ENCODE measurements at regions not wholly inside any gene's neighbourhood (a gene's known extent, or its start where the extent isn't known, plus 50 kb on each side); places are given as distances from the start of the nearest gene placed in this dataset.
"Not testable (repeated sequence)": the region's sequence is repeated elsewhere in the genome, so short reads cannot be mapped to it uniquely, and the experiment has no call there.

- Histone ChIP-seq H3K27ac (ENCODE audit: low read depth in 2 of 2, low read length in 1 of 2) (no peak overlapping the region), H3K9me3 (ENCODE audit: control insufficient read depth in 2 of 2, insufficient read depth in 1 of 2, low read depth in 1 of 2, low read length in 1 of 2) (no peaks in the 10 kb centered on the region), H3K36me3 (ENCODE audit: control insufficient read depth in 2 of 2, insufficient read depth in 2 of 2, low read length in 1 of 2) (no peaks in the 10 kb centered on the region), H3K4me1 (ENCODE audit: control insufficient read depth in 2 of 2, insufficient read depth in 2 of 2, low read length in 1 of 2) (no peaks in the 10 kb centered on the region), H3K4me3 (ENCODE audit: low read depth in 1 of 2, low read length in 2 of 2) (no peak overlapping the region), H3K27me3 (ENCODE audit: control insufficient read depth in 1 of 2, insufficient read depth in 2 of 2, low read length in 2 of 2) (no peaks in the 10 kb centered on the region)
Measured at GRCh38 chr2:88930659-88931058, 239.2 kb downstream of the RPIA start.

GRCh38 chr2:88932686-88933085 is 241.2 kb downstream of the RPIA start:
- WGBS, 2 donors: 73 to 88% methylated on average over 3 of the region's 3 CpGs
- Histone ChIP-seq H3K9me3 (ENCODE audit: control insufficient read depth in 2 of 2, insufficient read depth in 1 of 2, low read depth in 1 of 2, low read length in 1 of 2) (no peaks in the 10 kb centered on the region), H3K4me1 (ENCODE audit: control insufficient read depth in 2 of 2, insufficient read depth in 2 of 2, low read length in 1 of 2) (no peaks in the 10 kb centered on the region), H3K27me3 (ENCODE audit: control insufficient read depth in 1 of 2, insufficient read depth in 2 of 2, low read length in 2 of 2) (no peaks in the 10 kb centered on the region), H3K4me3 (ENCODE audit: low read depth in 1 of 2, low read length in 2 of 2) (no peak overlapping the region), H3K36me3 (ENCODE audit: control insufficient read depth in 2 of 2, insufficient read depth in 2 of 2, low read length in 1 of 2) (no peaks in the 10 kb centered on the region), H3K27ac (ENCODE audit: low read depth in 2 of 2, low read length in 1 of 2) (no peak overlapping the region)

GRCh38 chr2:88933091-88933490 is 241.6 kb downstream of the RPIA start:
- no peak overlapping the region for H3K4me3 ChIP-seq (ENCODE audit: low read depth in 1 of 2, low read length in 2 of 2)
- H3K27ac ChIP-seq (ENCODE audit: low read depth in 2 of 2, low read length in 1 of 2): no peak overlapping the region
- H3K36me3 ChIP-seq (ENCODE audit: control insufficient read depth in 2 of 2, insufficient read depth in 2 of 2, low read length in 1 of 2): no peaks in the 10 kb centered on the region
- H3K9me3 ChIP-seq (ENCODE audit: control insufficient read depth in 2 of 2, insufficient read depth in 1 of 2, low read depth in 1 of 2, low read length in 1 of 2): no peaks in the 10 kb centered on the region
- WGBS, 2 donors: 64 to 75% methylated on average over 4 of the region's 4 CpGs
- no peaks in the 10 kb centered on the region for H3K4me1 ChIP-seq (ENCODE audit: control insufficient read depth in 2 of 2, insufficient read depth in 2 of 2, low read length in 1 of 2)
- no peaks in the 10 kb centered on the region for H3K27me3 ChIP-seq (ENCODE audit: control insufficient read depth in 1 of 2, insufficient read depth in 2 of 2, low read length in 2 of 2)

- 20 to 47% methylated on average over 1 of the region's 1 CpG for WGBS, 2 donors
- Histone ChIP-seq H3K4me3 (ENCODE audit: low read depth in 1 of 2, low read length in 2 of 2) (no peak overlapping the region), H3K27ac (ENCODE audit: low read depth in 2 of 2, low read length in 1 of 2) (no peak overlapping the region), H3K4me1 (ENCODE audit: control insufficient read depth in 2 of 2, insufficient read depth in 2 of 2, low read length in 1 of 2) (no peaks in the 10 kb centered on the region), H3K36me3 (ENCODE audit: control insufficient read depth in 2 of 2, insufficient read depth in 2 of 2, low read length in 1 of 2) (no peaks in the 10 kb centered on the region), H3K9me3 (ENCODE audit: control insufficient read depth in 2 of 2, insufficient read depth in 1 of 2, low read depth in 1 of 2, low read length in 1 of 2) (no peaks in the 10 kb centered on the region), H3K27me3 (ENCODE audit: control insufficient read depth in 1 of 2, insufficient read depth in 2 of 2, low read length in 2 of 2) (no peaks in the 10 kb centered on the region)
Measured at GRCh38 chr2:88933980-88934379, 242.5 kb downstream of the RPIA start.

GRCh38 chr2:88941178-88941577 is 249.7 kb downstream of the RPIA start:
- not testable (repeated sequence) for H3K36me3 ChIP-seq (ENCODE audit: control insufficient read depth in 2 of 2, insufficient read depth in 2 of 2, low read length in 1 of 2); H3K4me3 ChIP-seq (ENCODE audit: low read depth in 1 of 2, low read length in 2 of 2); H3K4me1 ChIP-seq (ENCODE audit: control insufficient read depth in 2 of 2, insufficient read depth in 2 of 2, low read length in 1 of 2); H3K27me3 ChIP-seq (ENCODE audit: control insufficient read depth in 1 of 2, insufficient read depth in 2 of 2, low read length in 2 of 2); H3K27ac ChIP-seq (ENCODE audit: low read depth in 2 of 2, low read length in 1 of 2); H3K9me3 ChIP-seq (ENCODE audit: control insufficient read depth in 2 of 2, insufficient read depth in 1 of 2, low read depth in 1 of 2, low read length in 1 of 2)
- 31 to 47% methylated on average over 2 of the region's 2 CpGs for WGBS, 2 donors

- WGBS, 2 donors: 70 to 75% methylated on average over 2 of the region's 2 CpGs
- no peaks in the 10 kb centered on the region for H3K4me1 ChIP-seq (ENCODE audit: control insufficient read depth in 2 of 2, insufficient read depth in 2 of 2, low read length in 1 of 2)
- no peak overlapping the region for H3K27ac ChIP-seq (ENCODE audit: low read depth in 2 of 2, low read length in 1 of 2)
- no peaks in the 10 kb centered on the region for H3K9me3 ChIP-seq (ENCODE audit: control insufficient read depth in 2 of 2, insufficient read depth in 1 of 2, low read depth in 1 of 2, low read length in 1 of 2)
- H3K27me3 ChIP-seq (ENCODE audit: control insufficient read depth in 1 of 2, insufficient read depth in 2 of 2, low read length in 2 of 2): no peaks in the 10 kb centered on the region
- H3K36me3 ChIP-seq (ENCODE audit: control insufficient read depth in 2 of 2, insufficient read depth in 2 of 2, low read length in 1 of 2): no peaks in the 10 kb centered on the region
- no peak overlapping the region for H3K4me3 ChIP-seq (ENCODE audit: low read depth in 1 of 2, low read length in 2 of 2)
Measured at GRCh38 chr2:88942798-88943197, 251.3 kb downstream of the RPIA start.

GRCh38 chr2:88949336-88949735 is 257.9 kb downstream of the RPIA start:
- Histone ChIP-seq H3K4me1 (ENCODE audit: control insufficient read depth in 2 of 2, insufficient read depth in 2 of 2, low read length in 1 of 2) (no peaks in the 10 kb centered on the region), H3K4me3 (ENCODE audit: low read depth in 1 of 2, low read length in 2 of 2) (no peak overlapping the region), H3K27me3 (ENCODE audit: control insufficient read depth in 1 of 2, insufficient read depth in 2 of 2, low read length in 2 of 2) (no peaks in the 10 kb centered on the region), H3K27ac (ENCODE audit: low read depth in 2 of 2, low read length in 1 of 2) (no peak overlapping the region), H3K36me3 (ENCODE audit: control insufficient read depth in 2 of 2, insufficient read depth in 2 of 2, low read length in 1 of 2) (no peaks in the 10 kb centered on the region), H3K9me3 (ENCODE audit: control insufficient read depth in 2 of 2, insufficient read depth in 1 of 2, low read depth in 1 of 2, low read length in 1 of 2) (no peaks in the 10 kb centered on the region)

- Histone ChIP-seq H3K4me1 (ENCODE audit: control insufficient read depth in 2 of 2, insufficient read depth in 2 of 2, low read length in 1 of 2) (no peaks in the 10 kb centered on the region), H3K27ac (ENCODE audit: low read depth in 2 of 2, low read length in 1 of 2) (no peak overlapping the region)
- WGBS, 2 donors: 71 to 84% methylated on average over 2 of the region's 2 CpGs
Measured at GRCh38 chr2:88950010-88950409, 258.5 kb downstream of the RPIA start.

GRCh38 chr2:88955607-88956006 is 264.1 kb downstream of the RPIA start:
- H3K4me3 ChIP-seq (ENCODE audit: low read depth in 1 of 2, low read length in 2 of 2): no peak overlapping the region
- no peaks in the 10 kb centered on the region for H3K27me3 ChIP-seq (ENCODE audit: control insufficient read depth in 1 of 2, insufficient read depth in 2 of 2, low read length in 2 of 2)
- no peaks in the 10 kb centered on the region for H3K36me3 ChIP-seq (ENCODE audit: control insufficient read depth in 2 of 2, insufficient read depth in 2 of 2, low read length in 1 of 2)
- H3K27ac ChIP-seq (ENCODE audit: low read depth in 2 of 2, low read length in 1 of 2): no peak overlapping the region
- no peaks in the 10 kb centered on the region for H3K4me1 ChIP-seq (ENCODE audit: control insufficient read depth in 2 of 2, insufficient read depth in 2 of 2, low read length in 1 of 2)
- 74 to 90% methylated on average over 1 of the region's 1 CpG for WGBS, 2 donors
- no peaks in the 10 kb centered on the region for H3K9me3 ChIP-seq (ENCODE audit: control insufficient read depth in 2 of 2, insufficient read depth in 1 of 2, low read depth in 1 of 2, low read length in 1 of 2)

More at GRCh38 chr2:88950010-88950409, 258.5 kb downstream of the RPIA start:
- H3K27me3 ChIP-seq (ENCODE audit: control insufficient read depth in 1 of 2, insufficient read depth in 2 of 2, low read length in 2 of 2): no peaks in the 10 kb centered on the region
- no peaks in the 10 kb centered on the region for H3K9me3 ChIP-seq (ENCODE audit: control insufficient read depth in 2 of 2, insufficient read depth in 1 of 2, low read depth in 1 of 2, low read length in 1 of 2)
- H3K36me3 ChIP-seq (ENCODE audit: control insufficient read depth in 2 of 2, insufficient read depth in 2 of 2, low read length in 1 of 2): no peaks in the 10 kb centered on the region
- H3K4me3 ChIP-seq (ENCODE audit: low read depth in 1 of 2, low read length in 2 of 2): no peak overlapping the region

- Histone ChIP-seq H3K27ac (ENCODE audit: low read depth in 2 of 2, low read length in 1 of 2) (no peak overlapping the region), H3K4me3 (ENCODE audit: low read depth in 1 of 2, low read length in 2 of 2) (no peak overlapping the region), H3K9me3 (ENCODE audit: control insufficient read depth in 2 of 2, insufficient read depth in 1 of 2, low read depth in 1 of 2, low read length in 1 of 2) (no peaks in the 10 kb centered on the region), H3K4me1 (ENCODE audit: control insufficient read depth in 2 of 2, insufficient read depth in 2 of 2, low read length in 1 of 2) (no peaks in the 10 kb centered on the region), H3K36me3 (ENCODE audit: control insufficient read depth in 2 of 2, insufficient read depth in 2 of 2, low read length in 1 of 2) (no peaks in the 10 kb centered on the region), H3K27me3 (ENCODE audit: control insufficient read depth in 1 of 2, insufficient read depth in 2 of 2, low read length in 2 of 2) (no peaks in the 10 kb centered on the region)
- WGBS, 2 donors: 51 to 52% methylated on average over 2 of the region's 2 CpGs
Measured at GRCh38 chr2:88959480-88960204, 268.2 kb downstream of the RPIA start.
